ENCODE measurements at regions not wholly inside any gene's neighbourhood (a gene's known extent, or its start where the extent isn't known, plus 50 kb on each side); places are given as distances from the start of the nearest gene placed in this dataset.

- TF ChIP-seq POLR2A (IDR thresholded peaks at IDR 0.05; ENCODE audit: low read depth, low read length), result no peak
- no peak for TF ChIP-seq POLR2AphosphoS5 (IDR thresholded peaks at IDR 0.05; ENCODE audit: low read depth, low read length)
- no peak for TF ChIP-seq TAF1 (IDR thresholded peaks at IDR 0.05; ENCODE audit: borderline replicate concordance, low read depth, low read length)
Measured at GRCh38 chr11:45409587-45409986, 123.4 kb upstream of the SYT13 start.

Measured in GM12892 (cell line).